ENCODE measurements at regions not wholly inside any gene's neighbourhood (a gene's known extent, or its start where the extent isn't known, plus 50 kb on each side); places are given as distances from the start of the nearest gene placed in this dataset.

GRCh38 chr5:85646036-85646435, 971.7 kb upstream of the COX7C start (continued):
- no peak for TF ChIP-seq FOXP1 (CRISPR knock-in tag; IDR thresholded peaks at IDR 0.05; ENCODE audit: borderline replicate concordance)
- TF ChIP-seq E2F1 (CRISPR knock-in tag; IDR thresholded peaks at IDR 0.05) = no peak
- no peak for TF ChIP-seq MAX (CRISPR knock-in tag; IDR thresholded peaks at IDR 0.05)

- ChIA-PET CTCF (no interaction called here), POLR2A (no interaction called here)
- TF ChIP-seq ZNF219 (CRISPR knock-in tag; IDR thresholded peaks at IDR 0.05; ENCODE audit: borderline replicate concordance) = no peak
- no peak for TF ChIP-seq ZNF138 (CRISPR knock-in tag; conservative IDR thresholded peaks at IDR 0.05)
- TF ChIP-seq HMGXB4 (CRISPR knock-in tag; IDR thresholded peaks at IDR 0.05) = no peak
- TF ChIP-seq OVOL2 (CRISPR knock-in tag; IDR thresholded peaks at IDR 0.05; ENCODE audit: borderline replicate concordance) = no peak
- no peak for TF ChIP-seq CTCF (IDR thresholded peaks at IDR 0.05)
- TF ChIP-seq ESRRA (CRISPR knock-in tag; IDR thresholded peaks at IDR 0.05; ENCODE audit: borderline replicate concordance) = no peak
- TF ChIP-seq ZNF317 (CRISPR knock-in tag; IDR thresholded peaks at IDR 0.05; ENCODE audit: borderline replicate concordance, low read depth) = no peak
- TF ChIP-seq TEAD4 (CRISPR knock-in tag; IDR thresholded peaks at IDR 0.05) = no peak
- TF ChIP-seq IRF1 (CRISPR knock-in tag; IDR thresholded peaks at IDR 0.05) = no peak
- TF ChIP-seq IRF2 (CRISPR knock-in tag; IDR thresholded peaks at IDR 0.05; ENCODE audit: borderline replicate concordance, low read depth) = no peak
- no peak for TF ChIP-seq GTF2I (CRISPR knock-in tag; conservative IDR thresholded peaks at IDR 0.05)
- TF ChIP-seq E2F1 (CRISPR knock-in tag; IDR thresholded peaks at IDR 0.05) = no peak
- TF ChIP-seq, protein P1, sequence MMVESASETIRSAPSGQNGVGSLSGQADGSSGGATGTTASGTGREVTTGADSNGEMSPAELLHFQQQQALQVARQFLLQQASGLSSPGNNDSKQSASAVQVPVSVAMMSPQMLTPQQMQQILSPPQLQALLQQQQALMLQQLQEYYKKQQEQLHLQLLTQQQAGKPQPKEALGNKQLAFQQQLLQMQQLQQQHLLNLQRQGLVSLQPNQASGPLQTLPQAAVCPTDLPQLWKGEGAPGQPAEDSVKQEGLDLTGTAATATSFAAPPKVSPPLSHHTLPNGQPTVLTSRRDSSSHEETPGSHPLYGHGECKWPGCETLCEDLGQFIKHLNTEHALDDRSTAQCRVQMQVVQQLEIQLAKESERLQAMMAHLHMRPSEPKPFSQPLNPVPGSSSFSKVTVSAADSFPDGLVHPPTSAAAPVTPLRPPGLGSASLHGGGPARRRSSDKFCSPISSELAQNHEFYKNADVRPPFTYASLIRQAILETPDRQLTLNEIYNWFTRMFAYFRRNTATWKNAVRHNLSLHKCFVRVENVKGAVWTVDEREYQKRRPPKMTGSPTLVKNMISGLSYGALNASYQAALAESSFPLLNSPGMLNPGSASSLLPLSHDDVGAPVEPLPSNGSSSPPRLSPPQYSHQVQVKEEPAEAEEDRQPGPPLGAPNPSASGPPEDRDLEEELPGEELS (CRISPR knock-in tag; IDR thresholded peaks at IDR 0.05) = no peak
- no peak for TF ChIP-seq E2F4 (CRISPR knock-in tag; IDR thresholded peaks at IDR 0.05; ENCODE audit: borderline replicate concordance, low read depth)
- no peak for TF ChIP-seq ZNF425 (CRISPR knock-in tag; conservative IDR thresholded peaks at IDR 0.05)
- TF ChIP-seq KAT7 (CRISPR knock-in tag; IDR thresholded peaks at IDR 0.05; ENCODE audit: borderline replicate concordance) = no peak
- Mint-ChIP-seq H3K4me1 (peaks cover 22% of the 10 kb centered on the region), H3K27ac (peak overlapping the region; percentile 35; the same call in 1 of the 2 replicates), H3K36me3 (no peaks in the 10 kb centered on the region), H3K27me3 (ENCODE audit: low read depth) (no peaks in the 10 kb centered on the region), H3K4me3 (peak overlapping the region; percentile 78), H3K9me3 (no peaks in the 10 kb centered on the region)
- ATAC-seq (peak; percentile 51), DNase-seq (ENCODE audit: low spot score) (no peak)
Measured at GRCh38 chr5:85646641-85647040, 971.1 kb upstream of the COX7C start.
